GM06990 (cell line): ENCODE measurements at regions not wholly inside any gene's neighbourhood (a gene's known extent, or its start where the extent isn't known, plus 50 kb on each side); places are given as distances from the start of the nearest gene placed in this dataset.

ENCODE experiments used
- DNase-seq: peaks from one replicate; pipeline ENCODE4 v3.0.0-alpha.2; 2011; ENCODE audit not compliant: insufficient read length; ENCODE audit errors: extremely low read depth
- H3K27me3 ChIP-seq: replicated peaks from 2 replicates; pipeline ENCODE4 v1.6.0; 2011; ENCODE audit warnings: low read length; ENCODE audit not compliant: control insufficient read depth, insufficient read depth
- H3K36me3 ChIP-seq: 2 replicates; pipeline ENCODE4 v1.5.1; 2011; ENCODE audit warnings: low read length; ENCODE audit not compliant: control insufficient read depth, insufficient read depth
- H3K4me3 ChIP-seq: replicated peaks from 2 replicates; pipeline ENCODE4 v1.5.1; 2011; ENCODE audit warnings: low read depth, mild to moderate bottlenecking, control low read depth, low read length
- CTCF ChIP-seq: IDR thresholded peaks from 2 replicates; pipeline ENCODE4 v1.5.1; 2011; ENCODE audit warnings: low read length, control low read depth, mild to moderate bottlenecking, inconsistent platforms; ENCODE audit not compliant: insufficient read depth, poor library complexity, severe bottlenecking

DNA sequence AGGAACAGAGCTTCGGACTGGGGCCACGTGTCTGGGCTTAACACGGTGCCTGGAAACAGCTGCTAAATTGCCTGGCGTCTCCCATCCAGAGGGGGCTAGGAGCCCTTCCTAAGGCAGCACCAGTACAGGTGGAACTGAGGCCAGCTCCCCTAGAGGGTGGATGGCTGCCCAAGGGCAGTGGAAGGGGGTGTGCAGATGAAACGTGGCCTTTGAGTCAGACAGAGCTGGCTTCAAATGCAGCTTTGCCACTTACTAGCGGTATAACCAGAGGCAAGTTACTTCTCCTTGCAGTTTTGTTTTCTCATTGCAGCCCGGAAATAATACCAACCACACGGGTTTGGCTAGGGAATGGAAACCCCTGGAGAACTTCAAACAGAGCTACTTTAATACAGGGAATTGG is 59.3 kb upstream of the SLC24A4 start:
- no peak for DNase-seq
- H3K36me3 ChIP-seq: no peaks in the 10 kb centered on the region
- no peak overlapping the region for H3K4me3 ChIP-seq
- TF ChIP-seq CTCF: no peak
- H3K27me3 ChIP-seq: no peaks in the 10 kb centered on the region

DNA sequence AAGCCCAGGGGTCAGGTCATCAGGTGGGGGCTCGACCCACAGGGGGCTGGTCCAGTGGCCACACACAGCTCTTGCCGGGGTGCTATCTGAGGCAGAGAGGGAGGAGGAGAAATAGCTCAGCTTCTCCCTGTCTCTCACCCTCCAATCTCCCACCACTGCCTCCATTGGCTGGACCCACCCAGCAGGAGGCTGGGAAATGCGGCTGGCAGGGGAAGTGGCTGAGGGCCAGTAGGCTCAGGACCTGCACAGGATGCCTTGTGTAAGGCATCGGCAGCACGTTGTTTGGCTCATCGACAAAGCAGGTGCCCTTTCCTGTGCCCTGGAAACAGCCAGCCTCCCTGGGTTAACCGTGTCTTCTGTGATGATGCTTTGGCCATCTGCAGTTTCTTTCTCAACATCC is 58.8 kb upstream of the SLC24A4 start:
- TF ChIP-seq CTCF: no peak
- Histone ChIP-seq H3K27me3 (no peaks in the 10 kb centered on the region), H3K36me3 (no peaks in the 10 kb centered on the region), H3K4me3 (no peak overlapping the region)
- DNase-seq: no peak

GRCh38 chr14:92266216-92266615 is 56.7 kb upstream of the SLC24A4 start:
- Histone ChIP-seq H3K4me3 (no peak overlapping the region), H3K36me3 (no peaks in the 10 kb centered on the region), H3K27me3 (no peaks in the 10 kb centered on the region)
- DNase-seq: no peak
- TF ChIP-seq CTCF: no peak
